ENCODE measurements at regions not wholly inside any gene's neighbourhood (a gene's known extent, or its start where the extent isn't known, plus 50 kb on each side); places are given as distances from the start of the nearest gene placed in this dataset.
A peak's percentile ranks its signal among the peaks of the same experiment; 100 is the strongest.

DNA sequence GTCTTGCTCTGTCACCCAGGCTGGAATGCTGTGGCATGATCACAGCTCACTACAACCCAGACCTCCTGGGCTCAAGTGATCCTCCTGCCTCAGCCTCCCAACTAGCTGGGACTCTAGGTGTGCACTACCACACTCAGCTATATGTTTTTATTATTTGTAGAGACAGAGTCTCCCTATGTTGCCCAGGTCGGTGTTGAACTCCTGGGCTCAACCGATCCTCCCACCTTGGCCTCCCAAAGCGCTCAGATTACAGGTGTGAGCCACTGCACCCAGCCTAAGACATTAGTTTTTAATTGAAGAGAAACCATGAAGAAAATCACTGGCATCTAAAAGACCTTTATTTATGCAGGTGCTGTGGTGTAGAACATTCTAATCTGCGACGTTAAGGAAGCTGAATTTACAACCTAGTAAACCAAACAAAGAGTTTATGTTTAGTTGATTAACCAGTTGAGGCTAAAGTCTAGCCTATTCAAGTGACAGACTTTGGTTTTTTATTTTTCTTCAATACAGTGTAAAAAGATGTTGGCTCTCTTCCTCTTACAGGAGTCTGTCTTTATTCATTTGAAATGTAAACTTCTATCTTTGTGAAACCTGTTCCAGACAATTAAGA, 52.5 kb upstream of the NBL1 start:
- POLR2A ChIA-PET: no interaction called here
- H3K4me3 ChIP-seq (ENCODE audit: low read depth, low read length): no peak overlapping the region
- no peak overlapping the region for H3K27ac Mint-ChIP-seq (ENCODE audit: unreplicated experiment)
- intact Hi-C loops (cut with micrococcal nuclease; ENCODE audit: unreplicated experiment): no loop called here
- TF ChIP-seq, protein P1, sequence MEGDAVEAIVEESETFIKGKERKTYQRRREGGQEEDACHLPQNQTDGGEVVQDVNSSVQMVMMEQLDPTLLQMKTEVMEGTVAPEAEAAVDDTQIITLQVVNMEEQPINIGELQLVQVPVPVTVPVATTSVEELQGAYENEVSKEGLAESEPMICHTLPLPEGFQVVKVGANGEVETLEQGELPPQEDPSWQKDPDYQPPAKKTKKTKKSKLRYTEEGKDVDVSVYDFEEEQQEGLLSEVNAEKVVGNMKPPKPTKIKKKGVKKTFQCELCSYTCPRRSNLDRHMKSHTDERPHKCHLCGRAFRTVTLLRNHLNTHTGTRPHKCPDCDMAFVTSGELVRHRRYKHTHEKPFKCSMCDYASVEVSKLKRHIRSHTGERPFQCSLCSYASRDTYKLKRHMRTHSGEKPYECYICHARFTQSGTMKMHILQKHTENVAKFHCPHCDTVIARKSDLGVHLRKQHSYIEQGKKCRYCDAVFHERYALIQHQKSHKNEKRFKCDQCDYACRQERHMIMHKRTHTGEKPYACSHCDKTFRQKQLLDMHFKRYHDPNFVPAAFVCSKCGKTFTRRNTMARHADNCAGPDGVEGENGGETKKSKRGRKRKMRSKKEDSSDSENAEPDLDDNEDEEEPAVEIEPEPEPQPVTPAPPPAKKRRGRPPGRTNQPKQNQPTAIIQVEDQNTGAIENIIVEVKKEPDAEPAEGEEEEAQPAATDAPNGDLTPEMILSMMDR (IDR thresholded peaks at IDR 0.05; ENCODE audit: insufficient read depth in 1 of 2, low read depth in 1 of 2, low read length in 1 of 2, severe bottlenecking in 1 of 2, unreplicated experiment in 1 of 2): no peak
- no peaks in the 10 kb centered on the region for H3K9me3 Mint-ChIP-seq (ENCODE audit: unreplicated experiment)
- DNase-seq: no peak
- H3K4me3 Mint-ChIP-seq (ENCODE audit: unreplicated experiment): no peak overlapping the region
- no peaks in the 10 kb centered on the region for H3K4me1 ChIP-seq
- no peaks in the 10 kb centered on the region for H3K9me3 ChIP-seq
- peaks cover 5% of the 10 kb centered on the region for H3K36me3 Mint-ChIP-seq (ENCODE audit: insufficient read depth, unreplicated experiment)
- no peaks in the 10 kb centered on the region for H3K36me3 ChIP-seq (ENCODE audit: control insufficient read depth, insufficient read depth, low read length)
- no TSS peak for BruUV-seq (replicated peaks)
- CTCF ChIA-PET: no interaction called here
- no peaks in the 10 kb centered on the region for H3K27me3 ChIP-seq (replicated peaks; ENCODE audit: control insufficient read depth, insufficient read depth, low read length)
- H3K27me3 Mint-ChIP-seq (ENCODE audit: insufficient read depth, unreplicated experiment): no peaks in the 10 kb centered on the region
- no peaks in the 10 kb centered on the region for H3K4me1 Mint-ChIP-seq (ENCODE audit: low read depth, unreplicated experiment)

DNA sequence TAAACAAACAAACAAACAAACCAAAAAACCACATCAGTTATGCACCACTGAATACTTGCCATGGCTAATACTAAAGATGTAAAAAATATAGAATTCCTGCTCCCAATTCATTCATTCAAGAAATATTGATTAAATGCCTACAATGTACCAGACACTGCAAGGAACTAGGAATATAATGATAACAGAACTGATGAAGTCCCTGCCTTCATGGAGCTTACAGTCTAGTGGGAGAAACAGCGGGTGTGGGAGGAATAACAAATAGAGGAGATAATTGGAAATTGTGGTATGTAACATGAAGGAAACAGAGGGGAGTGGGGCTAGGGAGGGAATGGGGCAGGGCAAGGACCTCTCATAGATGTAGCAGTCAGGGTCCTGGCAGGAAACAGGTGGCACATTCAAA, 58.6 kb upstream of the NBL1 start:
- no TSS peak for BruUV-seq (replicated peaks)
- no peaks in the 10 kb centered on the region for H3K9me3 ChIP-seq
- DNase-seq: no peak
- CTCF ChIA-PET: no interaction called here
- H3K27me3 ChIP-seq (replicated peaks; ENCODE audit: control insufficient read depth, insufficient read depth, low read length): no peaks in the 10 kb centered on the region
- TF ChIP-seq, protein P1 (IDR thresholded peaks at IDR 0.05; ENCODE audit: insufficient read depth in 1 of 2, low read depth in 1 of 2, low read length in 1 of 2, severe bottlenecking in 1 of 2, unreplicated experiment in 1 of 2): no peak
- POLR2A ChIA-PET: no interaction called here
- H3K4me1 Mint-ChIP-seq (ENCODE audit: low read depth, unreplicated experiment): no peaks in the 10 kb centered on the region
- no peaks in the 10 kb centered on the region for H3K27me3 Mint-ChIP-seq (ENCODE audit: insufficient read depth, unreplicated experiment)
- no peaks in the 10 kb centered on the region for H3K9me3 Mint-ChIP-seq (ENCODE audit: unreplicated experiment)
- H3K4me1 ChIP-seq: no peaks in the 10 kb centered on the region
- H3K4me3 Mint-ChIP-seq (ENCODE audit: unreplicated experiment): no peak overlapping the region
- no peaks in the 10 kb centered on the region for H3K36me3 ChIP-seq (ENCODE audit: control insufficient read depth, insufficient read depth, low read length)
- no peaks in the 10 kb centered on the region for H3K36me3 Mint-ChIP-seq (ENCODE audit: insufficient read depth, unreplicated experiment)
- no peak overlapping the region for H3K4me3 ChIP-seq (ENCODE audit: low read depth, low read length)
- intact Hi-C loops (cut with micrococcal nuclease; ENCODE audit: unreplicated experiment): no loop called here
- H3K27ac Mint-ChIP-seq (ENCODE audit: unreplicated experiment): no peak overlapping the region

DNA sequence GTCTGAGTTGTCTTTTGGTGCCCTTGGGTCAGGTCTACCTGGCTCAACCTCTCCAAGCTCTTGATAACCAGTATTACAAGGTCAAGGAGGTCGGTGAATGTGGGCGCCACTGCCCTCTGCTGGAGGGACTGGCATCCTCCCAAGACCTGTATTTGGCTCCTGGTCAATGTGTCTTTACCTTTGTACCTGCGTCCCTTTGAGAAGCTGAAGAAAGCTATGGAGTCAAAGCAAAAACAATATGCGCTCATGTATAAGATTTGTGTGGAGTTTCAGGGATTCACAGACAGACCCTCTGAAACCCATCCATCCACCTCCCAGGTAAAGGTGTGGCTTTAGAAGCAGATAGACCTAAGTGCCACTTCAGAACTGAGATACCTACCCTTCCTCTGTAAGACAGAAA, 61.8 kb upstream of the NBL1 start:
- no peaks in the 10 kb centered on the region for H3K36me3 ChIP-seq (ENCODE audit: control insufficient read depth, insufficient read depth, low read length)
- H3K9me3 Mint-ChIP-seq (ENCODE audit: unreplicated experiment): no peaks in the 10 kb centered on the region
- H3K27ac Mint-ChIP-seq (ENCODE audit: unreplicated experiment): no peak overlapping the region
- BruUV-seq (replicated peaks): no TSS peak
- peaks cover 7% of the 10 kb centered on the region for H3K4me1 Mint-ChIP-seq (ENCODE audit: low read depth, unreplicated experiment)
- TF ChIP-seq, protein P1 (IDR thresholded peaks at IDR 0.05; ENCODE audit: insufficient read depth in 1 of 2, low read depth in 1 of 2, low read length in 1 of 2, severe bottlenecking in 1 of 2, unreplicated experiment in 1 of 2): peak; percentile 59 to 63
- H3K27me3 Mint-ChIP-seq (ENCODE audit: insufficient read depth, unreplicated experiment): no peaks in the 10 kb centered on the region
- DNase-seq: peak; percentile 62 to 72
- ChIA-PET CTCF (interaction anchor here (0.6 to 1.4 kb wide), 7 partner anchors 69 to 196 kb away, joined by 3 to 11 read pairs (median 5); partner anchors contain the start of gene CAPZB), POLR2A (no interaction called here)
- H3K27me3 ChIP-seq (replicated peaks; ENCODE audit: control insufficient read depth, insufficient read depth, low read length): no peaks in the 10 kb centered on the region
- no peak overlapping the region for H3K4me3 Mint-ChIP-seq (ENCODE audit: unreplicated experiment)
- H3K4me1 ChIP-seq: no peaks in the 10 kb centered on the region
- intact Hi-C loops (cut with micrococcal nuclease; ENCODE audit: unreplicated experiment): loop anchor here (5.0 kb wide), 2 partner anchors 95 to 190 kb away; partner anchors contain the start of gene CAPZB
- H3K4me3 ChIP-seq (ENCODE audit: low read depth, low read length): no peak overlapping the region
- H3K9me3 ChIP-seq: no peaks in the 10 kb centered on the region
- H3K36me3 Mint-ChIP-seq (ENCODE audit: insufficient read depth, unreplicated experiment): no peaks in the 10 kb centered on the region

Measured in Caco-2 (cell line).